Cardiac fibroblast (primary cell): ENCODE measurements at regions not wholly inside any gene's neighbourhood (a gene's known extent, or its start where the extent isn't known, plus 50 kb on each side); places are given as distances from the start of the nearest gene placed in this dataset.

ENCODE experiments used
- DNase-seq, 2 donors: peaks; one replicate each; pipeline versions ENCODE4 v3.0.0 to v3.0.0-alpha.2; 2010; ENCODE audit warnings: low read depth in 2 of 2
- H3K4me3 ChIP-seq, 2 donors: replicated peaks in 1 of 2; 1 replicate in 1 of 2; 2 replicates in 1 of 2; pipeline ENCODE4 v1.5.1; 2011; ENCODE audit warnings: low read depth in 2 of 2, low read length in 2 of 2, mild to moderate bottlenecking in 2 of 2, moderate library complexity in 1 of 2
- TF ChIP-seq, protein P1 (sequence below): IDR thresholded peaks from one replicate; pipeline ENCODE4 v1.5.1; 2011; ENCODE audit warnings: low read depth, mild to moderate bottlenecking, low read length, inconsistent platforms

DNA sequence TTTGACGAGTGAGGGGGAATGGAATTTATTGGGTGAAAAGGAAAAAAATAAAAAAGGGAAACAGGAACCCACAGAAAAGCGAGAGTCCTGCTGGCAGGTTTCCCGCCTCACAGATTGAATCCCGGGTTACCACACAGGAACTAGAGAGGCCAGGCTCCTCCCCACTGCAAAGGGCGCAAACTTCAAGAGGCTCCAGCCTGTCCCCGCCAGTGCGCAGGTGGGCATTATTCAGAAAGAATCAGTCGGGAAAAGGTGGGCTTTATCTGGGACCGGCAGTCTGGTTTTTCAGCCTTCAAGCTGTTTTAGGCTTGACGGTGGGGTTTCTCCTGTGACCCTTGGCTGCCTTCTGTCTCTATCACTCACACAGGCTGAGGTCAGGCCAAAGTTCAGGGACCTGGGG lies 1496.8 kb downstream of the RPA4 start:
- H3K4me3 ChIP-seq = no peak overlapping the region
- DNase-seq = no peak
- TF ChIP-seq, protein P1, sequence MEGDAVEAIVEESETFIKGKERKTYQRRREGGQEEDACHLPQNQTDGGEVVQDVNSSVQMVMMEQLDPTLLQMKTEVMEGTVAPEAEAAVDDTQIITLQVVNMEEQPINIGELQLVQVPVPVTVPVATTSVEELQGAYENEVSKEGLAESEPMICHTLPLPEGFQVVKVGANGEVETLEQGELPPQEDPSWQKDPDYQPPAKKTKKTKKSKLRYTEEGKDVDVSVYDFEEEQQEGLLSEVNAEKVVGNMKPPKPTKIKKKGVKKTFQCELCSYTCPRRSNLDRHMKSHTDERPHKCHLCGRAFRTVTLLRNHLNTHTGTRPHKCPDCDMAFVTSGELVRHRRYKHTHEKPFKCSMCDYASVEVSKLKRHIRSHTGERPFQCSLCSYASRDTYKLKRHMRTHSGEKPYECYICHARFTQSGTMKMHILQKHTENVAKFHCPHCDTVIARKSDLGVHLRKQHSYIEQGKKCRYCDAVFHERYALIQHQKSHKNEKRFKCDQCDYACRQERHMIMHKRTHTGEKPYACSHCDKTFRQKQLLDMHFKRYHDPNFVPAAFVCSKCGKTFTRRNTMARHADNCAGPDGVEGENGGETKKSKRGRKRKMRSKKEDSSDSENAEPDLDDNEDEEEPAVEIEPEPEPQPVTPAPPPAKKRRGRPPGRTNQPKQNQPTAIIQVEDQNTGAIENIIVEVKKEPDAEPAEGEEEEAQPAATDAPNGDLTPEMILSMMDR = no peak

DNA sequence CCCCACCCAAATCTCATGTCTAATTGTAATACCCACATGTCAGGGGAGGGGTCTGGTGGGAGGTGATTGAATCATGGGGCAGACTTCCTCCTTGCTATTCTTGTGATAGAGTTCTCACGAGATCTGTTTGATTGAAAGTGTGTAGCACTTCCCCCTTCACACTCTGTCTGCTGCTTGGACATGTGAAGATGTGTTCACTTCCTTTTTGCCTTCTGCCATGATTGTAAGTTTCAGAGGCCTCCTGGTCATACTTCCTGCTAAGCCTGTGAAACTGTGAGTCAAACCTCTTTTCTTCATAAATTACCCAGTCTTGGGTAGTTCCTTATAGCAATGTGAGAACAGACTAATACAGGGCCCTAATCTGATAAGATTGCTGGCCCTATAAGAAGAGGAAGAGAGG lies 1514.8 kb downstream of the RPA4 start:
- TF ChIP-seq, protein P1 = no peak
- H3K4me3 ChIP-seq = no peak overlapping the region
- DNase-seq = no peak

DNA sequence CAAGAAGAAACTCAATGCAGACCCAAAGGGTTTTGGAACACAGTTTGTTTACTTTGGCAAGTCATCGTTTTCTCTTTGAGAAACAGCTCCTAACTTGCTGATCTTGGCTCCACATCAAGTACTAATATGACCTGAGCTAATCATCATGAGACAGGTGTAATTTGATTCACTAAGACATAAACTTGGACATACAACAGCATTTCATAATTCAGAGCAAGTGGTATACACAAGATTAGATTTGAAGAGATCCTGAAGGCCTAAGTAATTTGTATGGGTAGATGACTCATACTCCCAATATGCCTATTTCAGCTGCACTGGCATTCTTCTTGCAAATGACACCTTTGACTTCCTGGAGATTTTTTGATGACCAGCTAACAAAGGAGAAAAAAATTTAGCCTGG lies 1521.7 kb downstream of the RPA4 start:
- H3K4me3 ChIP-seq = no peak overlapping the region
- no peak for DNase-seq
- TF ChIP-seq, protein P1 = no peak

DNA sequence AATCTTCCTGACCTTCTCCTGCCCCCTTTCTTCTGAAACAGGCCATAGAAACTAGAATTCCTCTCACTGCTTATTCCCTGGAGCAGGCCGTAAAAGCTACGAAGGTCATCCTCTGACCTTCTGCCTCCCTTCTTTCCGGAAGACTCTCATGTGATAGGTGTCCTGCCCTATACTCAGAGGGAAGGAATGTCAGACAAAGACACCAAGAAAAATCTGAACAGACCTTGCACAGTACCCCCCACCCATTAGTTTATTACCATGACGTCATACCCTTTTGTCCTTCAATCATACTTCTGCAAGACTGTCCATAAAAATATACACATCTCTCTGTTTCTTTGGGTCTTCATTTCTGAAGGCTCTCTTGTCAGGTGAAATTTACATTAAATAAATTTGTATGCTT lies 1523.9 kb downstream of the RPA4 start:
- TF ChIP-seq, protein P1 = no peak
- H3K4me3 ChIP-seq = no peak overlapping the region
- DNase-seq = no peak

DNA sequence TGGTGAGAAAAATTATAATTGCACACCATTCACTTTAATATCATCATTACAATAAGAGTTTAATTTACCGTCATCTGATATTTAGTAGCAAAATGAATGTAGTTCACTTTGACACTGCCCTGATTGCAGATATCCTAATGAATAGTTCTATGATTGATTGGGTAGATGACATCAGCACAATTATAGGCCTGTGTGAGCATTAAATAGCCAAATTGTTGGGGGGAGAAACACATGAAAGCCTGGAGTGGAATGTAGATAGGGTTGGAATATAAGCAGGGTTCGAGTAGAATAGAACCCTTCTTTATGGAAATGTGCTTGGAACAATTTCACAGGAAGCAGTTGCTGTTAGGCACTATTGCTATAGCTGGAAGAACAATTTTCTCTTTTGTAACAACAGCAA lies 1526.2 kb downstream of the RPA4 start:
- no peak for DNase-seq
- TF ChIP-seq, protein P1 = no peak
- no peak overlapping the region for H3K4me3 ChIP-seq

DNA sequence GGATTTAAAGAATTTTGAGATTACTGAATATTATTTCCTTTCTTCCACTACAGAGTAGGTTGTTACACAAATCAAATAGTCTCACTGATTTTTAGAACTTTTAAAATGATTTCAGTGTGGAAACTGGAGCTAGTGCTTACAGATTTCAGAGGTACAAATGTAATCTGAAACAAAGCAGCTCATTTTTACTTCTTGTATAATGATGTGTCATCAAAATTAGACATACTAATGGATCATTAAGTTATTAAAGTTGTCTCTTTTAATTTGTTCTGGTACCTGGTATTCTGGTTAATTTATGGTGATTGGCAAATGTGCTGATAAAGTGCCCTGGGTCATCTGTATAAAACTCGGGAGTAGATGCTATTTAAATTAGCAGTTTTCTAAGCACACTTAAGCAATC lies 1528.3 kb downstream of the RPA4 start:
- H3K4me3 ChIP-seq = no peak overlapping the region
- DNase-seq = no peak
- TF ChIP-seq, protein P1 = no peak

DNA sequence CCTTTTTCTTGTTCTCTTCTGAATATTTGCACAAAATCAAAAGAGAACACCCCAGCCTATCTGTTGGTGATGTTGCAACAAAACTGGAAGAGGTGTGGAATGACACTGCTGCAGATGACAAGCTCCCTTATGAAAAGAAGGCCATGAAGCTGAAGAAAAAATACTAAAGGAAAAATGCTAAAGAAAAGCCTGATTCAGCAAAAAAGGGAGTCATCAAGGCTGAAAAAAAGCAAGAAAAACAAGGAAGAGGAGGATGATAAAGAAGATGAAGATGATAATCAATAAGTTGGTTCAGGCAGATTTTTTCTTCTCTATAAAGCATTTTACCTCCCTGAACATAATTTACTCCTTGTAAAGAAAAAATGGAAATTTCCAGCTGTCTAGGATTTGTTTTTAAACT lies 1538.8 kb downstream of the RPA4 start:
- no peak overlapping the region for H3K4me3 ChIP-seq
- TF ChIP-seq, protein P1 = no peak
- DNase-seq = no peak
